Fibroblast of lung (primary cell): ENCODE measurements at regions not wholly inside any gene's neighbourhood (a gene's known extent, or its start where the extent isn't known, plus 50 kb on each side); places are given as distances from the start of the nearest gene placed in this dataset.

Experiments
- EZH2 ChIP-seq: IDR thresholded peaks from 2 replicates; pipeline ENCODE4 v1.5.1; 2012; ENCODE audit warnings: low read length, control low read depth, mild to moderate bottlenecking; ENCODE audit errors: missing control alignments
- TF ChIP-seq, protein P1 (sequence below), 2 donors: IDR thresholded peaks in 1 of 2; conservative IDR thresholded peaks in 1 of 2; 1 replicate in 1 of 2; 2 replicates in 1 of 2; pipeline ENCODE4 v1.5.1; 2011 to 2012; ENCODE audit warnings: low read length in 2 of 2, control low read depth in 1 of 2, inconsistent platforms in 1 of 2, low read depth in 1 of 2, mild to moderate bottlenecking in 1 of 2

DNA sequence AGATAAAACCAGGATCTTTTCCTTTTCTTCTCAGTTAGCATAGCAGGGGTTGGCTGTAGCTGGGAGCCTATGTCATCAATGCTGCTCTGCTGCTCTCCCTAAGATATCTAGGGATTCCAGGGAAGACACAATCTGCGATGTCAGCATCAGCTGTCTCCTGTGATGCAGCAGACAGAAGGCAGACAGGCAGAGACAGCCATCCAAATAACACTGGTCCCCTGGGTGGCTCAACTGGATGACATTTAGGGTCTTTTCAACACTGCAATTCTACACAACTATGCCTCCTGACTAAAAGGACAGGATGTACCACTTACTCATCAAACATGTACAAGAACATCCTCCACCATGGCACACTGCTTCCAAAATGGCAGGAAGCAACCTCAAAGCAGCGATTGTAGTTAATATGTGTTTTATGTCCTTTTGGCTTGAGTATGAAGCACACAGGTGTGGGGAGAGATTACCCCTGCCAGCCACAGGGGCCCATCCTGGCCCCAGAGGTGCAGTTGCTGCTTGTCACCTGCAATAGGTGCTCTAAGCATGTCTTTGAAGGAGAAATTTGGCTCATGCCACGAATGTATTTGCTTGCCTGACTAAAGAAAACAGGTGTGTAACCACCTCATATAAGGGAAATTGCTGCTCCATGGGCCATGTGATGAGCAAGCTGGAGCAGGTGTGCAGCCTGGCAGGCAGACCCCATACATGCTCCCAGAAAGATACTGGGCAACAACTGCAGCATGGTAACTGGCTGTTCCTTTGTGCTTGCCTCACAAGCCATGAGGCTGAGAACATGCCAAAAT is 357.8 kb downstream of the VPS13C start:
- TF ChIP-seq, protein P1, sequence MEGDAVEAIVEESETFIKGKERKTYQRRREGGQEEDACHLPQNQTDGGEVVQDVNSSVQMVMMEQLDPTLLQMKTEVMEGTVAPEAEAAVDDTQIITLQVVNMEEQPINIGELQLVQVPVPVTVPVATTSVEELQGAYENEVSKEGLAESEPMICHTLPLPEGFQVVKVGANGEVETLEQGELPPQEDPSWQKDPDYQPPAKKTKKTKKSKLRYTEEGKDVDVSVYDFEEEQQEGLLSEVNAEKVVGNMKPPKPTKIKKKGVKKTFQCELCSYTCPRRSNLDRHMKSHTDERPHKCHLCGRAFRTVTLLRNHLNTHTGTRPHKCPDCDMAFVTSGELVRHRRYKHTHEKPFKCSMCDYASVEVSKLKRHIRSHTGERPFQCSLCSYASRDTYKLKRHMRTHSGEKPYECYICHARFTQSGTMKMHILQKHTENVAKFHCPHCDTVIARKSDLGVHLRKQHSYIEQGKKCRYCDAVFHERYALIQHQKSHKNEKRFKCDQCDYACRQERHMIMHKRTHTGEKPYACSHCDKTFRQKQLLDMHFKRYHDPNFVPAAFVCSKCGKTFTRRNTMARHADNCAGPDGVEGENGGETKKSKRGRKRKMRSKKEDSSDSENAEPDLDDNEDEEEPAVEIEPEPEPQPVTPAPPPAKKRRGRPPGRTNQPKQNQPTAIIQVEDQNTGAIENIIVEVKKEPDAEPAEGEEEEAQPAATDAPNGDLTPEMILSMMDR (conservative IDR thresholded peaks at IDR 0.05 in 1 of 2, IDR thresholded peaks at IDR 0.05 in 1 of 2; ENCODE audit: low read depth in 1 of 2, low read length in 2 of 2), result no peak
- TF ChIP-seq EZH2, result no peak
